CD14-positive monocyte (primary cell): ENCODE measurements at regions not wholly inside any gene's neighbourhood (a gene's known extent, or its start where the extent isn't known, plus 50 kb on each side); places are given as distances from the start of the nearest gene placed in this dataset.

ENCODE experiments used
- DNase-seq, 3 donors: peaks; one replicate each; pipeline ENCODE4 v3.0.0-alpha.2; 2011 to 2022
- H2AFZ ChIP-seq: 2 replicates; pipeline ENCODE4 v1.6.0; 2012; ENCODE audit warnings: mild to moderate bottlenecking, low read depth, low read length, inconsistent platforms; ENCODE audit not compliant: insufficient read depth, poor library complexity, severe bottlenecking
- H3K27ac ChIP-seq, 2 donors: 1 replicate in 1 of 2; 2 replicates in 1 of 2; pipeline ENCODE4 v1.5.1; 2012 to 2013; ENCODE audit warnings: low read length in 2 of 2, control low read depth in 1 of 2, inconsistent platforms in 1 of 2, low read depth in 1 of 2, mild to moderate bottlenecking in 1 of 2
- H3K27me3 ChIP-seq, 2 donors: one replicate each; pipeline versions ENCODE4 v1.6.0 to v1.6.1; 2011 to 2013; ENCODE audit warnings: low read length in 2 of 2; ENCODE audit not compliant: control insufficient read depth in 2 of 2, insufficient read depth in 2 of 2
- H3K36me3 ChIP-seq, 2 donors: replicated peaks in 1 of 2; 1 replicate in 1 of 2; 2 replicates in 1 of 2; pipeline versions ENCODE4 v1.5.1 to v1.6.1; 2012 to 2013; ENCODE audit warnings: low read length in 2 of 2, control low read depth in 1 of 2, inconsistent platforms in 1 of 2, mild to moderate bottlenecking in 1 of 2; ENCODE audit not compliant: insufficient read depth in 2 of 2, control insufficient read depth in 1 of 2
- H3K4me1 ChIP-seq, 2 donors: 1 replicate in 1 of 2; 2 replicates in 1 of 2; pipeline versions ENCODE4 v1.5.1 to v1.6.1; 2012 to 2013; ENCODE audit warnings: low read length in 2 of 2, control low read depth in 1 of 2, inconsistent platforms in 1 of 2, mild to moderate bottlenecking in 1 of 2, moderate library complexity in 1 of 2; ENCODE audit not compliant: insufficient read depth in 2 of 2, control insufficient read depth in 1 of 2
- H3K4me2 ChIP-seq: replicated peaks from 2 replicates; pipeline ENCODE3; 2012; ENCODE audit warnings: low read length, moderate library complexity, mild to moderate bottlenecking; ENCODE audit not compliant: poor library complexity, severe bottlenecking; ENCODE audit errors: extremely low read depth
- H3K4me3 ChIP-seq, 3 experiments: fragments of 200-600 bp in 1 of 3; sonication (generic) in 1 of 3; replicated peaks in 1 of 3; 1 replicate in 2 of 3; 2 replicates in 1 of 3; pipeline ENCODE4 v1.5.1; 2011 to 2013; ENCODE audit warnings: low read length in 3 of 3, mild to moderate bottlenecking in 3 of 3, control low read depth in 2 of 3, low read depth in 2 of 3, inconsistent platforms in 1 of 3, moderate library complexity in 1 of 3
- H3K79me2 ChIP-seq: 2 replicates; pipeline ENCODE4 v1.6.0; 2012; ENCODE audit warnings: mild to moderate bottlenecking, control low read depth, inconsistent platforms, low read length, moderate library complexity; ENCODE audit not compliant: insufficient read depth
- H3K9ac ChIP-seq: 2 replicates; pipeline ENCODE4 v1.6.0; 2017; ENCODE audit warnings: low read length, mild to moderate bottlenecking; ENCODE audit not compliant: insufficient read depth, poor library complexity, severe bottlenecking
- H3K9me3 ChIP-seq, 2 donors: replicated peaks in 1 of 2; 1 replicate in 1 of 2; 2 replicates in 1 of 2; pipeline versions ENCODE4 v1.5.1 to v1.6.1; 2012 to 2013; ENCODE audit warnings: low read length in 2 of 2, control low read depth in 1 of 2; ENCODE audit not compliant: control insufficient read depth in 1 of 2, insufficient read depth in 1 of 2
- H4K20me1 ChIP-seq: 2 replicates; pipeline ENCODE4 v1.6.0; 2012; ENCODE audit warnings: mild to moderate bottlenecking, low read length, control low read depth, moderate library complexity; ENCODE audit not compliant: insufficient read depth
- H3K27ac Mint-ChIP-seq, 7 donors: one replicate each; pipeline ENCODE4 v1.8.0; 2020; ENCODE audit warnings: mild to moderate bottlenecking in 7 of 7, mixed read lengths in 7 of 7, moderate library complexity in 6 of 7, inconsistent platforms in 2 of 7
- H3K27me3 Mint-ChIP-seq, 3 donors: one replicate each; pipeline ENCODE4 v1.8.0; 2021 to 2022; ENCODE audit warnings: low read depth in 3 of 3, mild to moderate bottlenecking in 3 of 3, mixed read lengths in 3 of 3, moderate library complexity in 3 of 3, inconsistent platforms in 1 of 3
- H3K36me3 Mint-ChIP-seq, 2 donors: one replicate each; pipeline ENCODE4 v1.8.0; 2020; ENCODE audit warnings: mixed read lengths in 2 of 2, inconsistent platforms in 1 of 2, mild to moderate bottlenecking in 1 of 2
- H3K4me1 Mint-ChIP-seq: one replicate; pipeline ENCODE4 v1.8.0; 2020; ENCODE audit warnings: mild to moderate bottlenecking, mixed read lengths
- H3K4me3 Mint-ChIP-seq, 2 donors: one replicate each; pipeline ENCODE4 v1.8.0; 2020; ENCODE audit warnings: mild to moderate bottlenecking in 2 of 2, mixed read lengths in 2 of 2, moderate library complexity in 1 of 2
- H3K9me3 Mint-ChIP-seq, 7 donors: one replicate each; pipeline ENCODE4 v1.8.0; 2020 to 2022; ENCODE audit warnings: mixed read lengths in 7 of 7, mild to moderate bottlenecking in 6 of 7, moderate library complexity in 6 of 7, inconsistent platforms in 2 of 7
- CTCF ChIP-seq: fragments of 200-600 bp; IDR thresholded peaks from one replicate; pipeline ENCODE4 v1.8.0; 2022; ENCODE audit warnings: antibody characterized with exemption, mild to moderate bottlenecking
- WGBS: methylation state at CpG from one replicate; pipeline ENCODE4 v1.1.5; 2013; ENCODE audit warnings: missing lambda C conversion rate; ENCODE audit not compliant: insufficient coverage; 5-methylcytosine and 5-hydroxymethylcytosine counted together
- intact Hi-C, 2 donors: fragments of 100-400 bp; cut with micrococcal nuclease; formaldehyde crosslinking; loops; one replicate each; pipeline versions ENCODE4 v1.15.0 to v1.15.1; 2023

DNA sequence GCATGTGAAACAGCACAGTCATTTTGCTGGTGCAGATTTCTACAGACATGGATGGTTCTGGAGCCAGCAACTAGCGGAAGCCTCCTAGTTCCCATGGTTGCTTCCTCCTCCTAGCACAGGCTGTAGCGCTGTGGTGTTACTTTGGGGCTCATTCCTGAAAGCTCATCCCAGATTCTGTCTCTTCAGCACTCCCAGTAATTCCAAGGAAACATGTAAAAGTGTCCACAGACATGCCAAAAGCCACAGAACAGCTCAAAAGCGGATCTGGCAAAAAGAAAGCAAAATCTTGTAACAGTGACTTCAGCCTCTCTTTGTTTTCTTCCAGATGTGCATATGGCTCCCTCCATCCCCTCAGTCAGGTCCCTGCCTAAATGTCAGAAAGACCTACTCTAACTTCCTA, 144.1 kb downstream of the CEP120 start:
- no peaks in the 10 kb centered on the region for H3K4me1 Mint-ChIP-seq
- peaks cover 0 to 4% of the 10 kb centered on the region in 2 donors for H3K27me3 ChIP-seq
- 97% methylated on average over 3 of the region's 3 CpGs for WGBS
- H3K9me3 Mint-ChIP-seq: peaks cover 0 to 7% (median 3%) of the 10 kb centered on the region in 7 donors
- no peak overlapping the region for H3K27ac Mint-ChIP-seq
- no peak for DNase-seq
- H3K27ac ChIP-seq: no peak overlapping the region
- H3K9ac ChIP-seq: no peak overlapping the region
- H3K4me1 ChIP-seq: no peaks in the 10 kb centered on the region
- intact Hi-C loops: no loop called here
- no peak for TF ChIP-seq CTCF
- peaks cover 0 to 5% (median 3%) of the 10 kb centered on the region in 3 donors for H3K27me3 Mint-ChIP-seq
- no peaks in the 10 kb centered on the region for H3K79me2 ChIP-seq
- no peak overlapping the region for H2AFZ ChIP-seq
- no peaks in the 10 kb centered on the region for H4K20me1 ChIP-seq
- H3K4me3 Mint-ChIP-seq: no peak overlapping the region
- no peaks in the 10 kb centered on the region for H3K36me3 ChIP-seq
- no peak overlapping the region for H3K4me2 ChIP-seq
- H3K4me3 ChIP-seq: no peak overlapping the region
- H3K9me3 ChIP-seq: no peaks in the 10 kb centered on the region
- H3K36me3 Mint-ChIP-seq: no peaks in the 10 kb centered on the region

GRCh38 chr5:123278284-123278683, 144.9 kb downstream of the CEP120 start:
- H3K4me1 ChIP-seq: no peaks in the 10 kb centered on the region
- intact Hi-C loops: no loop called here
- DNase-seq: no peak
- peaks cover 0 to 3% (median 2%) of the 10 kb centered on the region in 3 donors for H3K27me3 Mint-ChIP-seq
- H3K27ac Mint-ChIP-seq: no peak overlapping the region
- H3K9ac ChIP-seq: no peak overlapping the region
- H3K4me1 Mint-ChIP-seq: no peaks in the 10 kb centered on the region
- peaks cover 0 to 7% (median 3%) of the 10 kb centered on the region in 7 donors for H3K9me3 Mint-ChIP-seq
- no peak for TF ChIP-seq CTCF
- H3K4me3 Mint-ChIP-seq: no peak overlapping the region
- no peak overlapping the region for H3K4me2 ChIP-seq
- no peaks in the 10 kb centered on the region for H3K36me3 Mint-ChIP-seq
- H3K27me3 ChIP-seq: no peaks in the 10 kb centered on the region
- no peak overlapping the region for H3K27ac ChIP-seq
- no peaks in the 10 kb centered on the region for H3K79me2 ChIP-seq
- no peaks in the 10 kb centered on the region for H3K9me3 ChIP-seq
- H3K4me3 ChIP-seq: no peak overlapping the region
- WGBS: 92% methylated on average over 5 of the region's 5 CpGs
- H2AFZ ChIP-seq: no peak overlapping the region
- no peaks in the 10 kb centered on the region for H4K20me1 ChIP-seq
- H3K36me3 ChIP-seq: no peaks in the 10 kb centered on the region
